Endothelial cell of umbilical vein (primary cell): ENCODE measurements at regions not wholly inside any gene's neighbourhood (a gene's known extent, or its start where the extent isn't known, plus 50 kb on each side); places are given as distances from the start of the nearest gene placed in this dataset.

ENCODE experiments used
- BruUV-seq: library from RNA; stranded (reverse); fragments of 400-500 nt; replicated peaks from 2 replicates; lab custom pipeline; 2021; lab: Mats Ljungman, UMichigan
- CTCF ChIA-PET: fragments of 300-600, 350-600 bp; sonication (Branson Sonifier 250); formaldehyde crosslinking; loops from one replicate; lab custom pipeline; 2021; ENCODE audit warnings: antibody characterized with exemption, inconsistent platforms; lab: Charles Lee
- POLR2A ChIA-PET: fragments of 300-600, 350-600 bp; sonication (Branson Sonifier 250); formaldehyde crosslinking; loops from one replicate; lab custom pipeline; 2021; ENCODE audit warnings: antibody characterized with exemption, inconsistent platforms; lab: Charles Lee
- DNase-seq: peaks from one replicate; pipeline ENCODE4 v3.0.0-alpha.2; 2011; ENCODE audit warnings: low read depth, low spot score
- FAIRE-seq: peaks from 2 replicates; lab custom pipeline; 2011; peaks lifted over from hg19 to GRCh38; lab: Jason Lieb, UNC
- H2AFZ ChIP-seq: 2 replicates; pipeline ENCODE4 v1.6.0; 2012; ENCODE audit warnings: low read depth, low read length, control low read depth, inconsistent platforms
- H3K27ac ChIP-seq: 2 replicates; pipeline ENCODE4 v1.5.1; 2011; ENCODE audit warnings: low read depth, mild to moderate bottlenecking, control low read depth, low read length, moderate library complexity; ENCODE audit not compliant: insufficient read depth
- H3K27me3 ChIP-seq, 2 experiments: 2 replicates each; pipeline versions ENCODE4 v1.6.0 to v1.6.1; 2011; ENCODE audit warnings: low read length in 2 of 2, mixed read lengths in 1 of 2; ENCODE audit not compliant: control insufficient read depth in 2 of 2, insufficient read depth in 2 of 2
- H3K36me3 ChIP-seq, 2 experiments: 2 replicates in 1 of 2; 3 replicates in 1 of 2; pipeline ENCODE4 v1.5.1; 2011; ENCODE audit warnings: low read length in 2 of 2, mild to moderate bottlenecking in 1 of 2, moderate library complexity in 1 of 2; ENCODE audit not compliant: control insufficient read depth in 2 of 2, insufficient read depth in 2 of 2; ENCODE audit errors: extremely low read depth in 1 of 2
- H3K4me1 ChIP-seq: 3 replicates; pipeline ENCODE4 v1.5.1; 2011; ENCODE audit warnings: mild to moderate bottlenecking, low read length; ENCODE audit not compliant: control insufficient read depth, insufficient read depth; ENCODE audit errors: extremely low read depth
- H3K4me2 ChIP-seq: 2 replicates; pipeline ENCODE4 v1.6.1; 2011; ENCODE audit warnings: low read length, control low read depth, mixed read lengths; ENCODE audit not compliant: insufficient read depth
- H3K4me3 ChIP-seq, 3 experiments: fragments of 200-600 bp in 1 of 3; sonication (generic), shearing (Covaris generic) in 1 of 3; replicated peaks in 1 of 3; 2 replicates each; pipeline ENCODE4 v1.5.1; 2011 to 2016; ENCODE audit warnings: control low read depth in 3 of 3, low read length in 3 of 3, mild to moderate bottlenecking in 2 of 3, inconsistent platforms in 1 of 3, low read depth in 1 of 3, moderate library complexity in 1 of 3; ENCODE audit not compliant: insufficient read depth in 1 of 3
- H3K79me2 ChIP-seq: 2 replicates; pipeline ENCODE4 v1.6.0; 2012; ENCODE audit warnings: low read length, inconsistent platforms; ENCODE audit not compliant: control insufficient read depth, insufficient read depth
- H3K9ac ChIP-seq: replicated peaks from 2 replicates; pipeline ENCODE3; 2011; ENCODE audit warnings: low read length, control low read depth; ENCODE audit not compliant: insufficient read depth; ENCODE audit errors: extremely low read depth
- H3K9me1 ChIP-seq: replicated peaks from 3 replicates; pipeline ENCODE4 v1.6.0; 2011; ENCODE audit warnings: mild to moderate bottlenecking, low read length; ENCODE audit not compliant: control insufficient read depth, insufficient read depth; ENCODE audit errors: extremely low read depth
- H3K9me3 ChIP-seq: replicated peaks from 2 replicates; pipeline ENCODE4 v1.5.1; 2012; ENCODE audit warnings: low read length, inconsistent platforms; ENCODE audit not compliant: control insufficient read depth, insufficient read depth
- H4K20me1 ChIP-seq: replicated peaks from 2 replicates; pipeline ENCODE3; 2011; ENCODE audit warnings: mild to moderate bottlenecking, low read length; ENCODE audit not compliant: control insufficient read depth, insufficient read depth; ENCODE audit errors: extremely low read depth
- EZH2 ChIP-seq: IDR thresholded peaks from 2 replicates; pipeline ENCODE4 v1.6.1; 2012; ENCODE audit warnings: borderline replicate concordance, low read depth, mild to moderate bottlenecking, moderate library complexity, low read length, inconsistent platforms; ENCODE audit not compliant: severe bottlenecking
- FOS ChIP-seq: IDR thresholded peaks from 2 replicates; pipeline ENCODE4 v1.6.1; 2011; ENCODE audit warnings: mild to moderate bottlenecking, low read length, moderate library complexity, borderline replicate concordance; ENCODE audit not compliant: insufficient read depth
- GATA2 ChIP-seq: IDR thresholded peaks from 2 replicates; pipeline ENCODE4 v1.7.0; 2011; ENCODE audit warnings: low read depth, mild to moderate bottlenecking, moderate library complexity, mixed read lengths, low read length; ENCODE audit not compliant: insufficient read length, insufficient read depth
- JUN ChIP-seq: IDR thresholded peaks from 2 replicates; pipeline ENCODE4 v1.6.1; 2011; ENCODE audit warnings: borderline replicate concordance, low read depth; ENCODE audit not compliant: insufficient read length, insufficient read depth
- MAX ChIP-seq: IDR thresholded peaks from 2 replicates; pipeline ENCODE4 v1.6.1; 2011; ENCODE audit not compliant: insufficient read depth, insufficient read length
- MYC ChIP-seq: IDR thresholded peaks from one replicate; pipeline ENCODE4 v1.6.1; 2011; ENCODE audit warnings: mild to moderate bottlenecking, low read depth, low read length
- POLR2A ChIP-seq: IDR thresholded peaks from 2 replicates; pipeline ENCODE4 v1.6.1; 2012; ENCODE audit warnings: low read depth, mild to moderate bottlenecking, control low read depth, low read length
- POLR2AphosphoS5 ChIP-seq: IDR thresholded peaks from 2 replicates; pipeline ENCODE4 v1.6.1; 2012; ENCODE audit warnings: low read depth, mild to moderate bottlenecking, control low read depth, low read length, moderate library complexity; ENCODE audit not compliant: insufficient read depth
- dilution Hi-C: fragments of 300-500 bp; cut with MboI; formaldehyde crosslinking; loops from one replicate; pipeline ENCODE4 v1.15.0; 2019; ENCODE audit warnings: low sequenced_read_pairs; ENCODE audit not compliant: extremely low pct_ligation_motif_present
- intact Hi-C: fragments of 100-400 bp; cut with micrococcal nuclease; formaldehyde crosslinking; loops from one replicate; pipeline ENCODE4 v1.10.0; 2022
- TF ChIP-seq, protein P1 (sequence below), 2 donors: IDR thresholded peaks; 1 replicate in 1 of 2; 2 replicates in 1 of 2; pipeline ENCODE4 v1.5.1; 2011; ENCODE audit warnings: low read length in 2 of 2, mild to moderate bottlenecking in 2 of 2, moderate library complexity in 2 of 2, control low read depth in 1 of 2, inconsistent platforms in 1 of 2, low read depth in 1 of 2; ENCODE audit not compliant: insufficient read depth in 1 of 2; ENCODE audit errors: extremely low read depth in 1 of 2

- H3K9ac ChIP-seq = no peak overlapping the region
- H3K27ac ChIP-seq = no peak overlapping the region
- FAIRE-seq (no peak), DNase-seq (no peak)
- TF ChIP-seq POLR2AphosphoS5 (no peak), POLR2A (no peak), EZH2 (no peak), FOS (no peak), GATA2 (no peak), MYC (no peak), JUN (no peak), MAX (no peak)
- TF ChIP-seq, protein P1, sequence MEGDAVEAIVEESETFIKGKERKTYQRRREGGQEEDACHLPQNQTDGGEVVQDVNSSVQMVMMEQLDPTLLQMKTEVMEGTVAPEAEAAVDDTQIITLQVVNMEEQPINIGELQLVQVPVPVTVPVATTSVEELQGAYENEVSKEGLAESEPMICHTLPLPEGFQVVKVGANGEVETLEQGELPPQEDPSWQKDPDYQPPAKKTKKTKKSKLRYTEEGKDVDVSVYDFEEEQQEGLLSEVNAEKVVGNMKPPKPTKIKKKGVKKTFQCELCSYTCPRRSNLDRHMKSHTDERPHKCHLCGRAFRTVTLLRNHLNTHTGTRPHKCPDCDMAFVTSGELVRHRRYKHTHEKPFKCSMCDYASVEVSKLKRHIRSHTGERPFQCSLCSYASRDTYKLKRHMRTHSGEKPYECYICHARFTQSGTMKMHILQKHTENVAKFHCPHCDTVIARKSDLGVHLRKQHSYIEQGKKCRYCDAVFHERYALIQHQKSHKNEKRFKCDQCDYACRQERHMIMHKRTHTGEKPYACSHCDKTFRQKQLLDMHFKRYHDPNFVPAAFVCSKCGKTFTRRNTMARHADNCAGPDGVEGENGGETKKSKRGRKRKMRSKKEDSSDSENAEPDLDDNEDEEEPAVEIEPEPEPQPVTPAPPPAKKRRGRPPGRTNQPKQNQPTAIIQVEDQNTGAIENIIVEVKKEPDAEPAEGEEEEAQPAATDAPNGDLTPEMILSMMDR (IDR thresholded peaks at IDR 0.05; ENCODE audit: extremely low read depth in 1 of 2, insufficient read depth in 1 of 2, low read depth in 1 of 2, low read length in 2 of 2) = no peak
- no peaks in the 10 kb centered on the region for H3K4me1 ChIP-seq
- dilution Hi-C loops (no loop called here), intact Hi-C loops (loop anchor here (10.0 kb wide), 1 partner anchor 62 kb away; no protein-coding TSS in a partner anchor)
- no peak overlapping the region for H3K4me3 ChIP-seq
- H3K9me3 ChIP-seq = no peaks in the 10 kb centered on the region
- H2AFZ ChIP-seq = no peak overlapping the region
- H3K4me2 ChIP-seq = no peak overlapping the region
- ChIA-PET CTCF (no interaction called here), POLR2A (interaction anchor here (0.7 kb wide), 1 partner anchor 774 kb away, joined by 6 read pairs; no protein-coding TSS in a partner anchor)
- BruUV-seq = no TSS peak
- H4K20me1 ChIP-seq = no peaks in the 10 kb centered on the region
- no peaks in the 10 kb centered on the region for H3K36me3 ChIP-seq
- H3K27me3 ChIP-seq = no peaks in the 10 kb centered on the region
- no peaks in the 10 kb centered on the region for H3K79me2 ChIP-seq
- no peaks in the 10 kb centered on the region for H3K9me1 ChIP-seq
Observed at GRCh38 chr9:88233091-88233490, 94.8 kb upstream of the SPATA31C2 start.
